Suppressor macrophage treated with lipopolysaccharide for 1 hour (primary cell): ENCODE measurements at regions not wholly inside any gene's neighbourhood (a gene's known extent, or its start where the extent isn't known, plus 50 kb on each side); places are given as distances from the start of the nearest gene placed in this dataset.
A peak's percentile ranks its signal among the peaks of the same experiment; 100 is the strongest.
"Not testable (repeated sequence)": the region's sequence is repeated elsewhere in the genome, so short reads cannot be mapped to it uniquely, and the experiment has no call there.

Experiments
- DNase-seq, 3 donors: peaks; one replicate each; pipeline ENCODE4 v3.0.0-alpha.2; 2020 to 2022

DNA sequence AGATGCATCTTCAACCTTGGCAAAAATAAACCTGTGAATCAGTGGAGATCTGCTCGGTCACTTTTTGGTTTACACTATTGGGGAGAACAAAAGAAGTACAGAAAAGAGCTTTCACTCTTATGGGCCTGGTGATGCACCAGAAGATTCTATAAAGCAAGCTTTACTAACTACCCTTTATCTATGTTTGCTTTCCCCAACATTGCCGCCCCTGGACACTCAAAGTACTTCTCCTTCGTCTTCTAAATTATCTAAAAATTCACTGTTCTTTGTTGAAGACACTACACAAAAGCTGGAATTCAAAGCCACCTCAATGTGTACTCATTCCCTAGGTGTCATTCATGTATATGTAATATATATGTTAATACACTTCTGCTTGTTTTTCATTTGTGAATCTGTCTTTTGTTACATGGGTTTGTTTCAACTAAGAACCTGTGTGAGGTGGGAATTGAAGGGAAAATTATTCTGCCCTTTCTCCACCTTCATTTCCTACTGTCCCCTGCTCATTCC, 97.9 kb upstream of the BTN3A2 start:
- DNase-seq = no peak

GRCh38 chr6:26268659-26269402, 96.2 kb upstream of the BTN3A2 start:
- no peak for DNase-seq

GRCh38 chr6:26269531-26270485, 95.2 kb upstream of the BTN3A2 start:
- DNase-seq = no peak

GRCh38 chr6:26270486-26270861, 94.5 kb upstream of the BTN3A2 start:
- peak in 1 of 3 donors; percentile 20 for DNase-seq

DNA sequence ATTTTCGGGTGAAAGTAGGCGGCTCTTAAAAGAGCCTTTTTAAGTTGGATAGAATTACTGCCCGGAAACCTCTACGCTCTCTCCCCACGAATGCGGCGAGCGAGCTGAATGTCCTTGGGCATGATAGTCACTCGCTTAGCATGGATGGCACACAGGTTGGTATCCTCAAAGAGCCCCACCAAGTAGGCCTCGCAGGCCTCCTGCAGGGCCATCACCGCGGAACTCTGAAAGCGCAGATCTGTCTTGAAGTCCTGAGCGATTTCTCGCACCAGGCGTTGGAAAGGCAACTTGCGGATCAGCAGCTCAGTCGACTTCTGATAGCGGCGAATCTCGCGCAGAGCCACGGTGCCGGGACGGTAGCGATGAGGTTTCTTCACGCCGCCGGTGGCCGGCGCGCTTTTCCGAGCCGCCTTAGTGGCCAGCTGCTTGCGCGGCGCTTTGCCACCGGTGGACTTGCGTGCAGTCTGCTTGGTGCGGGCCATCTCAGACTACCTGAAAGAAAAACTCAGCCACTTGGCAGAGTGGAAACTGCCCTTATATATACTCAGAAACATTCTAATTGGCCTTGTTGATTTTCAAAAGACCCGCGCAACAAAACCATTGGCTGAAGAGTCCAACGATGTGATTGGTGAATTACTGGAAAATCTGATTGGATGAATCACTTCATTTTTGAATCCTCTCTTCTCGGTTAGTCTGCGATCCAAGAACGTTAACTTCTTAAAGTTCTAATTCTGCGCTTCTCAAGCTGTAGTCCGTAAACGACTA, 93.9 kb upstream of the BTN3A2 start:
- DNase-seq = peak; percentile 80 to 91 (median 90)

- DNase-seq = no peak
Observed at GRCh38 chr6:26271668-26272024, 93.4 kb upstream of the BTN3A2 start.

DNA sequence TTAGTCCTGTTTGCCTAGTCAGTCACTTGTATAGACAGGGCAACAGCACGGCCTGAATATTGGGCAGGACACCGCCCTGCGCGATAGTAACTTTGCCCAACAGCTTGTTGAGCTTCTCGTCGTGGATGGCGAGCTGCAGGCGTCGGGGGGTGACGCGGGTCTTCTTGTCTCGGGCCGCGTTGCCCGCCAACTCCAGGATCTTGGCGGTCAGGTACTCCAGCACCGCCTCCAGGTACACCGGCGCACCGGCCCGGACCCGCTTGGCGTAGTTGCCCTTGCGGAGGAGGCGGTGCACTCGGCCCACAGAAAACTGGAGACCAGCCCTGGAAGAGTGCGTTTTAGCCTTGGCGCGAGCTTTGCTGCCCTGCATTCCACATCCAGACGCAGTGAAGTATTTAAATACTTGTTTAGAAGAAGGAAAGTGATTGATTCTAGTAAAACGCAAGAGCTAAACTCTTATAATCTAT, 92.8 kb upstream of the BTN3A2 start:
- DNase-seq = peak in 1 of 3 donors; percentile 10

DNA sequence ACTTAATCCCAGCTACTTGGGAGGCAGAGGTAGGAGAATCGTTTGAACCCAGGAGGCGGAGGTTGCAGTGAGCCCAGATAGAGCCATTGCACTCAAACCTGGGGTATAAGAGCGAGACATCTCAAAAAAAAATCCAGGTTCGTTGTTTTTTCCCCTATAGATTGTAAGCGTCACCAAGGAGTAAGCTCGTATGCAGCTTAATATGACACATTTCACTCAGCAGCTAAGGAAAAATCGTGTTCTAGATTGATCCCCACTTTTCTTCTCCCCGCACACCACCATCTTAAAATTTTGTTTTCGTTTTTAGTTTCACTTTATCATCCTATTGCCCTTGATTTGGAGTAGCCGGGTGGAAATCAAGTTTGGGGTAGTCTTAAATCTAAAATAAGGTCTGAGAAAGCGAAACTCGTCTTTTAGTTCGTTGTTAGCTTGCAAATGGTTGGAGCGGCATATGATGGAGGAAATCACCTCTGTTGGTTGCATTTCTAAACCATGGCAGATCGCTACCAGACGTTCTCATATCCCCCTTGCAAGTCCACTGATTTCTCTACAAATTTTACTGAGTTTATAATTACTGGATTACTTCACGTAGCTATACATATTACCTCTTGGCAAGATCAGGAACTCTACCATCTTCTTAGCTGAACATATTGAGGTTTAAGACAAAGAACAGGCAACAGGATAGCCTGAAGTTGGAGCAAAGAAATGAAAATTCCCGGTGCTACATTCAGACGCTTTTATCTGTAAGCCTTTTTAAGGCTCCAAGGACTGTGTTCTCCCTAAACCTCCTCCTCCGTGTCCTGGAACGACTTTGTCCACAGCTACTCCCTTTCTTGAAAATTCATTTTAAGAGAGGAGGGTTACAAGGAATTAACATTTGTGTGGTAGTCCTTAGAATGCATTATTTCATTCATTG, 91.1 kb upstream of the BTN3A2 start:
- peak; percentile 30 to 52 (median 34) for DNase-seq

- no peak for DNase-seq
Observed at GRCh38 chr6:26275663-26276062, 89.3 kb upstream of the BTN3A2 start.

GRCh38 chr6:26276841-26277648, 88.0 kb upstream of the BTN3A2 start:
- no peak for DNase-seq

- no peak for DNase-seq
Observed at GRCh38 chr6:26278536-26278935, 86.5 kb upstream of the BTN3A2 start.

GRCh38 chr6:26279371-26279770, 85.6 kb upstream of the BTN3A2 start:
- not testable (repeated sequence) for DNase-seq

DNA sequence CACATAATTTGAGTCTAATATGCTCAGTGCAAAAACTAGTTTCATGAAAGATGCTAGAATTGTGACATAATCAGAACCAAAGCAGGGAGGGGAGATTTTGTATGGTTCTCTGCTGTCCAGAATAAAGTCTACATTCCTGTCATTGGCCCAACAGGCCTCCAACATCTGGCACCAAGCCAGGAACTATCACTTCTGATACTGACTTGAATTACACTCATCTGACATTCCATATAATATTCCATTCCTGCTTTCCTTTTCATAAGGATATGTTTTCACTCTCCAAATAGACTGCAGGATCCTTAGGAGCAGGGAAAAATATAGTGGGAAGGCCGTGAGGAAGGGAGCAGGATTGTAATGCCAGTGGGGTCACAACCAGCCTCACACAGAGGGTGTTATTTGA, 84.6 kb upstream of the BTN3A2 start:
- no peak for DNase-seq

- DNase-seq = peak; percentile 57 to 69 (median 68)
Observed at GRCh38 chr6:26284537-26285142, 80.4 kb upstream of the BTN3A2 start.

- peak; percentile 98 to 99 (median 98) for DNase-seq
Observed at GRCh38 chr6:26285143-26286134, 79.6 kb upstream of the BTN3A2 start.

DNA sequence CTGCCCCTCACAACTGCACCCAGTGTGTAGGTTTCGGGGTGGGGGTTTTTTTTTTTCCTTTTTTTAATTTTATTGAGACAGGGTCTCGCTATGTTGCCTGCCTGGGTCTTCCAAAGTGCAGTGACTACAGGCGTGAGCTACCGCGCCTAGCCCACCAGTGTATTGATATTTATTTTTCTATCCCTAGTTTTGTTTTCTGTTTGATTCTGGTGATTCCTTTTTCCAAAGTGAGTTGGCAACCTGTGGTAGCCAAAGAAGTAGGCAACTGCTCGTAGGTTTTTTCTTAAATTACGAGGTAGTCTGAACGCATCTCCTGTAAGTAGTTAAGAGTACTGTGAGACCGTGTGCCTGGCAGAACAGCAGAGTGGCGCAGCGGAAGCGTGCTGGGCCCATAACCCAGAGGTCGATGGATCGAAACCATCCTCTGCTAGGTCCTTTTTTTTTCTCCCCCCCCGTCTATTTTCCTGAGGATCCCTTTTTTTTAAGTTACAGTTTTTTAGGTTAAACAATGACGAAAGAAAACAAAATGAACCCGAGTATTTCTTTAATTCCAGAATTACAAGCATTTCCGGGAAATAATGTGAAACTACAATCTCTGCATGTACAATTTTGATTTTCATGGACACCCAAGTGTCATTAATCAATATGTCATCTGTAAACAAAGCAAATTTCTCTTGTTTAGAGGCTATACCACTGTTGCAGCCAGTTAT, 78.7 kb upstream of the BTN3A2 start:
- DNase-seq = peak; percentile 71 to 87 (median 83)

DNA sequence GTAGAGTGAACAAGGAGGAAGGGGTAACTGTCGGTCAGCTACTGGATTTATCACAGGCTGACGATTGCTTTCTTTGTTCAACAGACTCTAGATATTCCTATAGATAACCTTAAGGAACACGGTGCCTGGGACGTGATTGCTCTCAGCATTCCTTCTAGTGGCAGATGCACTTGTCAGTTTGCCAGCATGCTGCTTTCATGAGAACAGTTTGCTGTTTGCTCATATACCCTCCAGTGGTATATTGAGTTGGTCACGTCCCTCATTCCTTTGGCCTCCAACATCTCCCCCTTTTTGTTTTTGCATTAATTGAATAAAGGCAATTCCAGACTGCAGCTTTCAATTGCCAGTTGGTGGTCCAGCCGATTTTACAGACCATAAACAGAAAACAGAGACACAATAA, 76.8 kb upstream of the BTN3A2 start:
- DNase-seq = no peak

GRCh38 chr6:26290941-26291340, 74.1 kb upstream of the BTN3A2 start:
- no peak for DNase-seq
